Left hindlimb (tissue), 1 donor: ENCODE measurements at regions not wholly inside any gene's neighbourhood (a gene's known extent, or its start where the extent isn't known, plus 50 kb on each side); places are given as distances from the start of the nearest gene placed in this dataset.
"Not testable (repeated sequence)": the region's sequence is repeated elsewhere in the genome, so short reads cannot be mapped to it uniquely, and the experiment has no call there.

Experiments
- DNase-seq: peaks from one replicate; pipeline ENCODE4 v3.0.0-alpha.2; 2018

GRCh38 chr11:119586181-119586580, 142.8 kb downstream of the NECTIN1 start:
- DNase-seq, result no peak

- DNase-seq, result peak; percentile 59
Observed at GRCh38 chr11:119585043-119585781, 143.8 kb downstream of the NECTIN1 start.

- DNase-seq, result peak; percentile 65
Observed at GRCh38 chr11:119584193-119585042, 144.6 kb downstream of the NECTIN1 start.

GRCh38 chr11:119583585-119583984, 145.4 kb downstream of the NECTIN1 start:
- DNase-seq, result no peak

- DNase-seq, result not testable (repeated sequence)
Observed at GRCh38 chr11:119581396-119581795, 147.6 kb downstream of the NECTIN1 start.

- no peak for DNase-seq
Observed at GRCh38 chr11:119580751-119581150, 148.2 kb downstream of the NECTIN1 start.

- DNase-seq, result no peak
Observed at GRCh38 chr11:119580081-119580480, 148.9 kb downstream of the NECTIN1 start.

GRCh38 chr11:119578521-119579191, 150.3 kb downstream of the NECTIN1 start:
- no peak for DNase-seq

- DNase-seq, result no peak
Observed at GRCh38 chr11:119573858-119574257, 150.9 kb upstream of the THY1 start.

GRCh38 chr11:119572481-119573424, 149.8 kb upstream of the THY1 start:
- no peak for DNase-seq

GRCh38 chr11:119571311-119571710, 148.3 kb upstream of the THY1 start:
- DNase-seq, result no peak

- no peak for DNase-seq
Observed at GRCh38 chr11:119567688-119568582, 145.0 kb upstream of the THY1 start.

- no peak for DNase-seq
Observed at GRCh38 chr11:119566319-119566718, 143.3 kb upstream of the THY1 start.

- DNase-seq, result not testable (repeated sequence)
Observed at GRCh38 chr11:119565693-119566092, 142.7 kb upstream of the THY1 start.

GRCh38 chr11:119560961-119561360, 138.0 kb upstream of the THY1 start:
- DNase-seq, result no peak

- no peak for DNase-seq
Observed at GRCh38 chr11:119560291-119560690, 137.3 kb upstream of the THY1 start.

- DNase-seq, result no peak
Observed at GRCh38 chr11:119552106-119552485, 129.1 kb upstream of the THY1 start.

- no peak for DNase-seq
Observed at GRCh38 chr11:119551420-119552105, 128.6 kb upstream of the THY1 start.

GRCh38 chr11:119550053-119550752, 127.2 kb upstream of the THY1 start:
- DNase-seq, result no peak

GRCh38 chr11:119547511-119547910, 124.5 kb upstream of the THY1 start:
- DNase-seq, result no peak
